Activated B cell treated with CpG ODN at 0.5 μM for 24 hours (primary cell): ENCODE measurements at regions not wholly inside any gene's neighbourhood (a gene's known extent, or its start where the extent isn't known, plus 50 kb on each side); places are given as distances from the start of the nearest gene placed in this dataset.

ENCODE experiments used
- ATAC-seq: fragments of 200-7000 bp; cut with Tn5 transposase; one replicate; pipeline ENCODE4 v1.10.0; 2021; ENCODE audit warnings: low read depth, mild to moderate bottlenecking, moderate library complexity
- CTCF ChIA-PET: fragments of 350-600 bp; sonication (Branson Sonifier 250); formaldehyde crosslinking; loops from one replicate; lab custom pipeline; 2021; ENCODE audit warnings: antibody characterized with exemption; lab: Charles Lee
- POLR2A ChIA-PET: fragments of 350-600 bp; sonication (Branson Sonifier 250); formaldehyde crosslinking; loops from one replicate; lab custom pipeline; 2021; ENCODE audit warnings: antibody characterized with exemption; lab: Charles Lee
- DNase-seq: peaks from one replicate; pipeline ENCODE4 v3.0.0; 2022
- H3K27ac Mint-ChIP-seq: one replicate; pipeline ENCODE4 v1.8.0; 2020; ENCODE audit warnings: mixed read lengths
- H3K27me3 Mint-ChIP-seq: one replicate; pipeline ENCODE4 v1.8.0; 2021; ENCODE audit warnings: mixed read lengths
- H3K36me3 Mint-ChIP-seq: one replicate; pipeline ENCODE4 v1.8.0; 2021; ENCODE audit warnings: low read depth, mixed read lengths
- H3K4me1 Mint-ChIP-seq: one replicate; pipeline ENCODE4 v1.8.0; 2021; ENCODE audit warnings: mixed read lengths
- H3K4me3 Mint-ChIP-seq: one replicate; pipeline ENCODE4 v1.8.0; 2020; ENCODE audit warnings: mild to moderate bottlenecking, mixed read lengths
- H3K9me3 Mint-ChIP-seq: one replicate; pipeline ENCODE4 v1.8.0; 2020; ENCODE audit warnings: mixed read lengths
- intact Hi-C: fragments of 100-400 bp; cut with micrococcal nuclease; formaldehyde crosslinking; loops from one replicate; pipeline ENCODE4 v1.15.1; 2024
- TF ChIP-seq, protein P1 (sequence below): fragments of 200-600 bp; IDR thresholded peaks from one replicate; pipeline ENCODE4 v1.8.0; 2022; ENCODE audit warnings: antibody characterized with exemption, mild to moderate bottlenecking

DNA sequence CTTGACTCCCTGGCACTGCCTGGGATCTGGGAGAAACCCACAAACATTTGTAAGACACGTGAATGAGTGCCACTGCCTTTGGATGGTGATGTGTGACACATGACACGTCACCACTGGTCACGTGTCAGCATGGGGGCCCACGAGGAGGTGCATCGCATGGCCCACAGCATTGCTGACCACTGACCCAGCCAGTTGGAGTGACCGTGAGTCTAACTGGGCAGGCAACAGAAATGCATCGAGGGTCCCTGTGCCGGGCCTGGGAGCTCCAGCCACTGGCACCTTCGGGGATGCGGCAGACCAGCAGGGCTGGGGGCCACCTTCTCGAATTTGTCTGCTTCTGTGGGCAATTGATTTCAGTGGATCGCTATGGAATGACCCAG is 121.9 kb upstream of the HDAC4 start:
- intact Hi-C loops = no loop called here
- no peaks in the 10 kb centered on the region for H3K36me3 Mint-ChIP-seq
- no peak overlapping the region for H3K4me3 Mint-ChIP-seq
- H3K4me1 Mint-ChIP-seq = no peaks in the 10 kb centered on the region
- ATAC-seq (no peak), DNase-seq (no peak)
- no peaks in the 10 kb centered on the region for H3K27me3 Mint-ChIP-seq
- CTCF ChIA-PET = no interaction called here
- POLR2A ChIA-PET = no interaction called here
- TF ChIP-seq, protein P1, sequence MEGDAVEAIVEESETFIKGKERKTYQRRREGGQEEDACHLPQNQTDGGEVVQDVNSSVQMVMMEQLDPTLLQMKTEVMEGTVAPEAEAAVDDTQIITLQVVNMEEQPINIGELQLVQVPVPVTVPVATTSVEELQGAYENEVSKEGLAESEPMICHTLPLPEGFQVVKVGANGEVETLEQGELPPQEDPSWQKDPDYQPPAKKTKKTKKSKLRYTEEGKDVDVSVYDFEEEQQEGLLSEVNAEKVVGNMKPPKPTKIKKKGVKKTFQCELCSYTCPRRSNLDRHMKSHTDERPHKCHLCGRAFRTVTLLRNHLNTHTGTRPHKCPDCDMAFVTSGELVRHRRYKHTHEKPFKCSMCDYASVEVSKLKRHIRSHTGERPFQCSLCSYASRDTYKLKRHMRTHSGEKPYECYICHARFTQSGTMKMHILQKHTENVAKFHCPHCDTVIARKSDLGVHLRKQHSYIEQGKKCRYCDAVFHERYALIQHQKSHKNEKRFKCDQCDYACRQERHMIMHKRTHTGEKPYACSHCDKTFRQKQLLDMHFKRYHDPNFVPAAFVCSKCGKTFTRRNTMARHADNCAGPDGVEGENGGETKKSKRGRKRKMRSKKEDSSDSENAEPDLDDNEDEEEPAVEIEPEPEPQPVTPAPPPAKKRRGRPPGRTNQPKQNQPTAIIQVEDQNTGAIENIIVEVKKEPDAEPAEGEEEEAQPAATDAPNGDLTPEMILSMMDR = no peak
- H3K9me3 Mint-ChIP-seq = no peaks in the 10 kb centered on the region
- H3K27ac Mint-ChIP-seq = no peak overlapping the region

GRCh38 chr2:239522002-239522739 is 121.4 kb upstream of the HDAC4 start:
- ChIA-PET POLR2A (no interaction called here), CTCF (no interaction called here)
- H3K4me1 Mint-ChIP-seq = no peaks in the 10 kb centered on the region
- intact Hi-C loops = no loop called here
- TF ChIP-seq, protein P1 = no peak
- H3K27me3 Mint-ChIP-seq = no peaks in the 10 kb centered on the region
- H3K27ac Mint-ChIP-seq = no peak overlapping the region
- no peak for ATAC-seq
- no peak overlapping the region for H3K4me3 Mint-ChIP-seq
- no peak for DNase-seq
- no peaks in the 10 kb centered on the region for H3K9me3 Mint-ChIP-seq
- H3K36me3 Mint-ChIP-seq = no peaks in the 10 kb centered on the region

- no peak overlapping the region for H3K4me3 Mint-ChIP-seq
- no peaks in the 10 kb centered on the region for H3K4me1 Mint-ChIP-seq
- no peaks in the 10 kb centered on the region for H3K9me3 Mint-ChIP-seq
- ChIA-PET POLR2A (no interaction called here), CTCF (no interaction called here)
- TF ChIP-seq, protein P1 = no peak
- H3K27me3 Mint-ChIP-seq = no peaks in the 10 kb centered on the region
- intact Hi-C loops = no loop called here
- H3K27ac Mint-ChIP-seq = no peak overlapping the region
- ATAC-seq (no peak), DNase-seq (no peak)
- H3K36me3 Mint-ChIP-seq = no peaks in the 10 kb centered on the region
Measured at GRCh38 chr2:239521518-239521815, 120.6 kb upstream of the HDAC4 start.

DNA sequence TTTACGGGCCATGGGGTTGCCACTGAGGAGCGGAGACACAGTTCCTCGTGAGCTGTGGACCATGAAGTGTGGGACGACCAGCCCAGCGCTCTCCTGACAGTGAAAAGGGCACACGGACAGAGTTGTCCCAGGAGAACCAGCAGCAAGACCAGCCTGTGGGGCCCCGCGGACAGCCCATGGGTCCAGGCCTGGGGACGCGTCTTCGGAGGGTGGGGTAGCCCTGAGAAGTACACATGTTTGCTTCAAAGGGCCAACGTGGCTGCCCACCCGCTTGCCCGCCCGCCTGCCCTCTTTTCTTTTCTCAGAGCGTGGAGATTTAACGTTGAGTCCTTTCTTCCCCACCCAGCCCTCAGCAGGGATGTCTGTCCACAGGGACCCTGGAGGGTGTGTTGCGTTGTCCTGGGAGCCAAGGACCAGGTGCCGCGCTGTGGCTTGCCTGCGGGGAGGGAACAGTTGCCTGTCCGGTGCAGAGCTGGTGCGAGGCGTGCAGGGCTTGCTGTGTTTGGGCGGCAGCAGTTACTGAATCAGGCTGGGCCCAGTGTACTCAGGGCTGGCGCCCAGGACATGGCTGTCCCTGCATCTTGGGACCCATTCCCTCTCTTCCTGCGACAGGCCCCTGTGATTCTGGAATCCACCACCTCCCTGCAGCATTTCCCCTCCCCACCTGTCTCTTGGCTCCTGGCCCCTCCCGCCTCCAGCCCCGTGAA is 120.1 kb upstream of the HDAC4 start:
- no peak overlapping the region for H3K4me3 Mint-ChIP-seq
- no peaks in the 10 kb centered on the region for H3K36me3 Mint-ChIP-seq
- CTCF ChIA-PET = no interaction called here
- POLR2A ChIA-PET = no interaction called here
- no peak for ATAC-seq
- TF ChIP-seq, protein P1 = no peak
- H3K27ac Mint-ChIP-seq = no peak overlapping the region
- no peaks in the 10 kb centered on the region for H3K4me1 Mint-ChIP-seq
- no peaks in the 10 kb centered on the region for H3K27me3 Mint-ChIP-seq
- intact Hi-C loops = no loop called here
- DNase-seq = no peak
- H3K9me3 Mint-ChIP-seq = no peaks in the 10 kb centered on the region

- ChIA-PET CTCF (no interaction called here), POLR2A (no interaction called here)
- Mint-ChIP-seq H3K4me3 (no peak overlapping the region), H3K9me3 (no peaks in the 10 kb centered on the region), H3K36me3 (no peaks in the 10 kb centered on the region), H3K4me1 (no peaks in the 10 kb centered on the region), H3K27ac (no peak overlapping the region), H3K27me3 (no peaks in the 10 kb centered on the region)
- TF ChIP-seq, protein P1 = no peak
- DNase-seq = no peak
- intact Hi-C loops = no loop called here
- no peak for ATAC-seq
Measured at GRCh38 chr2:239519921-239520585, 119.2 kb upstream of the HDAC4 start.
